GM21717 (cell line): ENCODE measurements at regions not wholly inside any gene's neighbourhood (a gene's known extent, or its start where the extent isn't known, plus 50 kb on each side); places are given as distances from the start of the nearest gene placed in this dataset.
A peak's percentile ranks its signal among the peaks of the same experiment; 100 is the strongest.
"Not testable (repeated sequence)": the region's sequence is repeated elsewhere in the genome, so short reads cannot be mapped to it uniquely, and the experiment has no call there.

Experiments used
- ATAC-seq: cut with Tn5 transposase; IDR thresholded peaks from one replicate; pipeline ENCODE4 v1.9.1; 2021; ENCODE audit warnings: mild to moderate bottlenecking, moderate library complexity; ENCODE audit not compliant: unreplicated experiment

DNA sequence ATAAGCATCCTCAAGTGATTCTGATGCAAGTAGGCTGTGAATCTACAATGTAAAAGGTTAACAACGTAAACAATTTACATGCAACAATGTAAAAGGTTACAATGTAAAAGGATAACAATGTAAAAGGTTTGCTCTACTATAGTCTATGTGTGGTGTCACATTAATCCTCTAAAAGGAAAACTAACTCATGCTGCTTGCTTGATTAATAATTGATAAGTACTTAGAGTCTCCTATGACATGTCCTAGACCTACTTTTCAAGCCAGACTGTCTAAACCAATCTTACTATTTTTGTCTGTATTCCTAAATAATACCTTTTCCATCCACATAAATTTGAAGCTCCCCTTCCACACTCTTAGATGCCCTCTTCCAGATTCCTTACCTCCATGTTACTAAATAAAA, 606.8 kb downstream of the LTN1 start:
- ATAC-seq: no peak

DNA sequence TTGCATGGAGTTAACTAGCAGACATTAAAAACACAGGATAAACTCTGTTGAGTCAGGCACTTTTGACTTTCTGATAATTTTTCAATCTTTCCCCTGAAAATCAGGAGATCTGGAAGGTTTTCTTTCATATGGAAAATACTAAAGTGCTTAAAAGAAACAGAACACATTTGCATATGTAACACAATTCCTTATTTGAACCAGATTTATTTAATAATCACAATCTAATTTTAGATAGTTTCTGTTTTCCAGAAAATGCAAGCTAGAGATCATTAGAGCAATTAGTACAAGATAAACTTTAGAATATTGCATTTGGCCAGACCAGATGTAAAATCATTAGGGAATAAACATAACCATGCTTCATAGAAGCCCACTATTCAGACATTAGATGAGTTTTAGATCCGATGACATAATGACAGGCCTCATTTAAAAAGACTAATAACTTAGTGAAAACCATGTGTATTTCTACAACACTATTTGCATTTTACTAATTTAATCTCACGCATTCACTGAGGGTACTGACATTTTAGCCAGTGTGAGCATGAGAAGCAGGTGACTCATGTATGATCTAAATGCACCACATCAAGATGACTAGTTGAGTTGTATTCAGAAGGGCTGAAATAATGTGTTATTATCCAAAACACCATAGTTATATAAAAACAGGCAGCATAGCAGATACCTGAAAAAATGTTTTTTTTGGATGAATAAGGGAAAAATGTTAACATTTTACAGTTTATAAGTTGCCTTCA, 611.5 kb downstream of the LTN1 start:
- not testable (repeated sequence) for ATAC-seq

DNA sequence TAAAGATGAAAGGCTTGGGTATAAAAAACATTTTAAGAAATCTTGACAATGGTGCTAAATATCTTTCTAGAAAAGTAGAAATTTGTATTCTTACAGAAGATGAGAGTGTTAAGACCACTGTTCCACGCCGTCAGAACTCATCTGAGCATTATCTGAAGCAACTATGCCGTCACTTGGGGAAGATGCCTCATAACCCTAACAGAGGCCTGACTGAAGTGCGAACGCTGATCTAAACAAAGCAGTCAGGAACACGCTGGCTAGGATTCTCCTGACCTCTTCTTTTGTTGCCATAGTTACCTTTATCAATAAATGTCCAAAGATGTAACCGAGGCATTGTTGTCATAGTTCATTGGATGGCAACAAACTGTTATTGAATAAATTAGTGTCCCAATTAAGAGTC, 612.4 kb downstream of the LTN1 start:
- ATAC-seq: no peak

DNA sequence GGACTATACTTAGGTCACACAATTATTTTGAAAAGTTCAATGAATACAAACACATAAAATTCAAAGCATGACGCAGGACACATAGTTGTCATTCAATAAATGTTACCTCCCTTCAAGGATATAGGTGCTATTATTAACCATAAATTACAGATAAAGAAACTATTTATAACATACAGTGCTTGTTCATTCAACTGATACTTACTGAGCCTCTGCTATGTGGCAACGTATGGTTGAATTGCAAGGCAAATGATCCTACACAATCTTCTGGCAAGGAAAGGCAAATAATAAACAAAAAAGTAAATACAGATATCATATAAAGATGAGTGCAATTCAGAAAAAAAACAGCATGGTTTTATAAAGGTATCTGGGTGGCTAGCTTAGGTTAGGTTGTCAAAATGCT, 614.7 kb downstream of the LTN1 start:
- no peak for ATAC-seq

DNA sequence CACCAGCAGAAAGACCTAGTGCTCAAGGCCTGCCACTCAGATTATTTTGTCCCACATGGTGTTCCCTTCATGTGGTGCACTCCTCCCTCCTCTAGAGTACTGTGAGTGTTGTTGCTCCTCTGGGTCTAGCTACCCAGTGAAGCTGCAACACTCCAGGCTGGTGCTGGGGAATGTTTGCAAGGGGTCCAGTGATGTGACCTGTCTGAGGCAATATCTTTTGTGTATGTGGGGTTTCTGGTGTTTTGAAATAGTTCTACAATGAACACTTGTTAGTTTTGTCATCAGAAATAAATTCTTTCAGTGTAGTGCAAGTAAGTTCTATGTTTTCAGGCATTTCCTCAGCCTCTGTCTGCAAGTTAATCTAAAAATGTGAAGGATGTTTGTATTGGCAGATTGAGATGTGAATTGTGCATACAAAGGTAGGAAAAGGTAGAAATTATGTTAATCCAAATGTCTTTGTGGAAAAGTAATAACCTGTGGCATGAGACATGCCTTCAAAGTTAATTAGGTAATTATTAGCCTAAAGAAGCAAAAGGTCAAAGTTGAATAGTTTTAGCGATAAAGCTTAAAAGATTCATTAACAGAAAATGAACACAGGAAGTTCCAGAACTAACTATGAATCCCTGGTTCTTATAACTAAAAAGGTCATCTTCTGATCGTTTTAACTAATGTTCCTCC, 616.8 kb downstream of the LTN1 start:
- no peak for ATAC-seq

DNA sequence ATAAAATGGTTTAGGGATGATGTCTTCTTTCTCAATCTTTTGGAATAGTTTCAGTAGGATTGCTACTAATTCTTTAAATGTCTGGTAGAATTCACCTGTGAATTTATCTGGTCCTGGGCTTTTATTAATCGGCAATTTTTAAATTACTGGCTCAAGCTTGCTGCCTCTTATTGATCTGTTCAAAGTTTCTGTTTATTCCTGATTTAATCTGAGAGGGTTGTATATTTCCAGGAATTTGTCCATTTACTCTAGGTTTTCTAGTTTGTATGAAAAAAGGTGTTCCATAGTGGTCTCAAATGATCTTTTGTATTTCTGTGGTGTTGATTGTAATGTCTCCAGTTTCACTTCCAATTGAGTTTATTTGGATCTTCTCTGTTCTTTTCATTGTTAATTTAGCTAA, 617.8 kb downstream of the LTN1 start:
- no peak for ATAC-seq

DNA sequence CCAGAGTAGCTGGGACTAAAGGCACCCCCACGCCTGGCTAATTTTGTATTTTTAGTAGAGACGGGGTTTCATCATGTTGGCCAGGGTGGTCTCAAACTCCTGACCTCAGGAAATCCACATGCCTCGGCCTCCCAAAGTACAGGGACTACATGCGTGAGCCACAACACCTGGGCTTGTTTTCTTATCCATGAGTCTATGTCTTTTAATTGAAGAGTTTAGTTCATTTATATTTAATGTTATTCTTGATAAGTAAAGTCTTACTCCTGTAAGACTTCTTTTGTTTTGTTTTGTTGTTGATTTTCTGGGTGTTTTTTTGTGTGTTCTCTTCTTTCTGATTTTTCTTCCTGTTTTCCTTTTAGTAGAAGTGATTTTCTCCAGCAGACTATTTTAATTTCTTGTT, 621.0 kb downstream of the LTN1 start:
- no peak for ATAC-seq

DNA sequence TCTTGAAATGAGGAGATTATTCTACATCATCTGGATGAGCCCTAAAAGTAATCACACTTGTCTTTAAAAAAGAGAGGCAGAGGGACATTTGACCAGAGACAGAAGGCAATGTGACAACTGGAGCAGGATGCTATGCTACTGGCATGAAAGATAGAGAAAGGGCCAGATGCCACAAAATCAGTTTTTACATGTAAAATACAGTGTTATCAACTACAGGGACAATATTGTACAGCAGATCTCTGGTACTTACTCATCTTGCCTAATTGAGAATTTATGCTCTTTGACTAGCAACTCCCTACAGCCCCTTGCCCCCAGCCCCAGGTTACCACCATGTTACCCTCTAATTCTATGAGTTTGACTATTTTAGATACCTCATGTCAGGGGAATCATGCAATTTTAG, 633.4 kb downstream of the LTN1 start:
- ATAC-seq: no peak

DNA sequence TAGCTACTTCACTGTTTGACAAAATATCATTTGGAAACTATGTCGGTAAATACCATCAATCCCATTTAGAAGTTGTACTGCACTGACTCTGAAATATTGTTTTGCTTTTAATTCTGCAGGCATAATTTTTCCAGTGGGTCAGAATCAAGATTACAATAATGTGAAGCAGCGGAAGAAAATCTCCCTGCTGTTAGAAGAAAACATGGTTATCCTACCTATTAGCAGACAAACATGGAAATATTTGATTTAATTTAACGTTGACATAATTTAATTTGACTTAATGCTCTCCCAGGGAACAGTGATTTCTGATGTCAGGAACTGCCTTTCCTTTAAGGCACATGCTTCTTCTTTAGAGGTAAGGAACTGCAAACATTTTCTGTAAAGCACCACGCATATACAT, 634.0 kb downstream of the LTN1 start:
- no peak for ATAC-seq

DNA sequence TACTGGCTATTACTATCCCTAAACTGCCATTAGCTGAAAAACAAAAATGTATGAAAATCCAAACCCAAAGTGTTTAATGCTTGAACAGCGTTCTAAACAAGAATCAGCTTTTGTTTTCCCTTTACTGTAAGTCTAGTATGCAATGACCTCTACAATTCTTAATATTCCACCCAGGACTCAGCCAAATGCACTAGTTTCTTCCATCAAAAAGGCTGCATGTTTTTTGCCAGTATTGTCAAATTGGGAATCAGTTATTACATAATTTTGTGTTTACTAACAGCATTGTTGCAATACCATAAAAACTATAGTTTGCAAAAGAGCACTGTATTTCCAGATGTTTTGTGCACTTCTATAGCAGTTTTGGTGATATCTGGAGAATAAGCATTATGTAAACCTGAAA, 634.5 kb downstream of the LTN1 start:
- ATAC-seq: no peak

DNA sequence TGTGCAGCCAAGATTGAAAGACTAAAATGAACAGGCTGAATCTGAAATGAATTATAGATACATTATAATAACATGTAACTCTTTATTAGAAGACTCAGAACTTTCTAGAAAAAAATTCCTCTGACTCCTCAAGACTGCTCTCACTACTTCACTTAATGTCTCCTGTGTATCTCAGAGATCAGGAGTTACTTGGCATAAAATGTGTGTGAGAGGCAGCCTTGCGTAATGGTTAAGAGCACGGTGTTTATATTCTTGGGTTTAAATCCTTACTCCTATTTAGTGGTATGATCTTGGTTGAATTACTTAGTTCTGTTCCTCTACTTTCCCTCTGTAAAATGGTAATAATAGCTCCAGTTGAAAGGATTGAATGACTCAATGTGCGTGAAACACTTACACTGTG, 634.9 kb downstream of the LTN1 start:
- ATAC-seq: no peak

DNA sequence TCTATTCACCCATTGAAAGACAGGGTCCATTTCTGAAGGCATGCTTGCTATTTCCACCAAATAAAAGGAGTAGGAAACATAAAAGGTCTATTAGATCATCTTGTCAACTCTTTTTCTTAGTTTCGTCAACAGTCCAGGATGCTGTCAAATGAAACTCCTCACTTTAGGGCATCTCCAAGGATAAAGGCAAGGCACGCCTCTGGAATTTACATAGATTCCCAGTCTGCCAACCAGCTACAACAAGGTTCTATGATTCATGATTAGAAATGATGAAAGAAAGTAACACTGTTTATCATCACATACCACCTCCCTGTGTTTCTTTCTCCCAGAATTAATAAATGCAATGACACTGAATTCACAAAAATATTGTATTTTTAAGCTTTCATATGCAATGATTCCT, 636.3 kb downstream of the LTN1 start:
- no peak for ATAC-seq

DNA sequence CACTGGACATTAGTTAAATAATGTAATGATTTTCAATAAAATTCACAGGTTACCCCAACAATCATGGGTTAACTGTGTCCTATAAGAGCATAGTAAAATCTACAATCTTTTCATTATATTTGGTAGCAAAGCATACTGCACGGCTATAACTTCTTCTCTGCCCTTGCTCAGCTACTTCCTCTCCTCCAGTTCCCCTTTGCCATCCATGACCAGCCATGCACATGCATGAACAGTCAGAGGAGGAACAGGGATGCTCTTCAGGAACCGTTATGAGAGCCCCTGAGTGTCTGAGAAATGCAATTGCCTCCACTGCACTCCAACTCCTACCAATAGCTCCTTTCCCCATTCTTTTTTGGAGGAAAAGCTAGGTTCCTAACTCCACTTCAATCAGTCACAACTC, 646.7 kb downstream of the LTN1 start:
- ATAC-seq: no peak

DNA sequence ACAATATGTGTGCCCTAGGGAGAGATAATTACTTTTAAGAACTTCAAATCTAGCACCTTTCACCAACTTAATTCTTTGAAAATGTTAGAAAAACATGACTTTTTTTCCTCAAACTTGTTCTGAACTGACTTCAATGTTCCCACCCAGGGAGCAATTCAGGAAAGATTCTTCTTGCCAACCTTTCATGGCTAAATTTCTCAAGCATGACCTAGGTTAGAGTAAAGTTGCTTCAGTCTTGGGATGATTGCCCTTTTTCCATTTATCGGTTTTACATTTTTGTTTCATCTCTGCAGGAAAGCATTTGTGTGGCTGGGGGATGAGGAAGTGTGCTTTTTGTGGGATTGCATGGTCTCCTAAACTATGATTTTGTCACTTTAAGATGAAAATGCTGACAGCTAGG, 647.7 kb downstream of the LTN1 start:
- ATAC-seq: no peak

DNA sequence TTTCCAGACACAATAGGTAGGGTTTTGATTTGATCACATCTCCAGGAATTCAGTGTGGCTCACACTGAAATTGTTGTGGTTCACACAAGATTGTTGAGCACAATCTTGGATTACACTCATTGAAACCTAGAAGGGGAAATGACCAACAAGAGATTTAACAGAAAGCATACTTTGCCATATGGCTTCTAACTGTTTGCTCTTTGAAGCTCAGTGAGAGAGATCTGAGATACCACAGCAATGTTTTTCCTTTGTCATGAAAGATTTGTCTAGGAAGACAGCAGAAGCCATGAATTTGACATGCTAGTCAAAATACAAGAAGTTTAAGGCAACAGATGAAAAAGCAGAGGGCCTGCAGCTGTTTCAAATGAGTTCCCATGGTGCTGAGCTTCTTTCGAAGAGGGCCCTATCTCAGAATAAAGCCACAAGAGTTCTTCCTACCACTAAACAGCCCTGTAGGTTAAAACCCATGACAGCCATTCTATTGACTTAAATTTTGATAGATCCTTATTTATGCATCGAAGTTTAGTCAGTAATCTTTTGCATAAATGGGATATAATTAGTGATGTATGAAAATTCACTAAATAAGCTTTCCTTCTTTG, 650.4 kb downstream of the LTN1 start:
- ATAC-seq: no peak

DNA sequence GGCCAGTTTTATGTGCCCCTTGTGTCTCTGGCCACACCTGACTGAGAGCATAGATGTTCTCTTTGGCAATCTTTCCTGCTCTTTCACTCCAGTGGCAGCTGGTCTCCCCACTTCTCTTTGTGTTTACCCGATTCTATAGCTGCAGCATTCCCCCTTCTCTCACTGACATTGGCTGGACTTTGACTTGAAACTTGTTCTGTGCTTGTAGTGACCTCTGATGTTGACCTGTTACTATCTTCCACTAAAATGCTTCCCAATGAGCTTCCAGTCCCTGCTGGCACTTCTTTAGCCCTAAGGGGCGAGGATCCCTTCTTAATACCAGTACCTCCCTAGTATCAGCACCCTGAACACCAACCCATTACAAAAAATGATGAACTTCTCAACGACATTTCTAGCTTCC, 653.3 kb downstream of the LTN1 start:
- ATAC-seq: no peak

DNA sequence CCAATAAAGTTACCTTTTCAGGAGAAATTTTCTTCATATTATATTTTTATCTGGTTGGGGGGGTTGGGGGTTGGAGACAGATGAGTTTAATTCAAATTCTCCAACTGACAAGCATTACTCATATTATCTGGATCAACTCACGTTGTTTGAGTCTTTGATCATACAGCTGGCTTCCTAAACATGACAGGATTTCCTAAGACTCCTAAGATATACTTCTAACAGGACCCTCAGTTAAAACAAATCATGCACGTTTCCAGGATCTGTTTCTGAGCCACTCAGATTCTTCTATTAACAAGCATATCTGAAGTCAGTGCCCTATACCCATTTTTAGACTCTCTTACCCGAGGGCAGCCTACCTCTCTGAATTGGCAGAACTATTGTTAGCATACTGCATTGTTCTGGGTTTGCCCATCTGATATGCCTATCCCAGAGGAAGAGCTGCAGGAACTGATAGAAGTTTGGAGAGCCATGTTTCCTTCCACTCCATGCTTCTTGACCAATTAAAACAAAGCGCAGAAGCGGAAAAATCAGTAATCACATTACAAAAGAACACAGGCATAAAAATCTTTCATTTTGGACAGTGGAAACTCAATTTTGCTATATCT, 653.9 kb downstream of the LTN1 start:
- ATAC-seq: no peak

DNA sequence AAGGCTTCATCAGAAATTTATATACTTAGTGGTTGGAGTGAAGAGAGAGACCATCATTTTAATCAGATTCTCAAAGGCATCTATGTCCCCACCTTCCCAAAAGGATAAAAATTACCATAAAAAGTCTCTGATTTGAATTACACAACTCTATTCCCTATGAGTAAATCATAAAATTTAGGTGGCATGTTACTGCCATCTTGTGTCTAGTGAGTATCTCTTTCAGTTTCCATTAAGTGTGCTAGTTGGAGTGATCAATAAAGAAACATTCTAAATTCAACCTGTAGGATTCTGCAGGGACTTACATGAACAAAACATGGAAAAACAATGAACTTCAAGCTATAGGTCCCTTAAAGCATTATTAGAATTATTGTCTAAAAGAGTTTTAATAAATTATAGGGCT, 655.4 kb downstream of the LTN1 start:
- no peak for ATAC-seq

DNA sequence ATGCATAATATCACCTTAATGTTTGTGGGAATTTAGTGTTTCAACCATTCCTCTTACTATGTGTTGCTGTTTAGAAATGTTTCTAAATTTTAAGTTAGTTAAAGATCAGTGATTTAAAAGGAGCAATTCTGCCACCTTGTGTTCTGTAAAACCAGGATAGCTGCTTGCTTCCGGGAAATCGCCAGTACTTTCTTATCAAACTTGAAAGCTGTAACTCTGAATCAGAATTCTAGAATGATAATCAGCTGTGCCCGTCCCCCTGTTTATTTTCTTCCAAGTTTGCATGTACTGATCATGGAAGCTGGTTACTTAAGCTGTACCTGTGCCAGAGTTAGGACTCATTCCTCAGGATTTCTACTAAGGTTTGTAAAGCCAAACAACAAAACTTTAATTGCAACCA, 656.4 kb downstream of the LTN1 start:
- ATAC-seq: no peak

DNA sequence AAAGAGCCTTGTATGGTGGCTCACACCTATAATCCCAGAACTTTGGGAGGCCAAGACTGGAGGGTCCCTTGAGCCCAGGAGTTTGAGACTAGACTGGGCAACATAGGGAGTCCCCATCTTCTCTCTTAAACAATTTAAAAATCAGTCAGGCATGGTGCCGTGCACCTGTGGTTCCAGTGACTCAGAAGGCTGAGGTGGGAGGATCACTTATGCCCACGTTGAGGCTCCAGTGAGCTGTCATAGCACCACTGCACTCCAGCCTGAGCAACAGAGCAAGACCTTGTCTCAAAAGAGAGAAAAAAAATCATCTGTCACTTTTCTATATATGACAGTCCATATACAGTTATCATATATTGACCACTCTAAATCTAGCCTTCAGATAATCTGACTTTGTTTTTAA, 658.3 kb downstream of the LTN1 start:
- peak; percentile 61 for ATAC-seq

DNA sequence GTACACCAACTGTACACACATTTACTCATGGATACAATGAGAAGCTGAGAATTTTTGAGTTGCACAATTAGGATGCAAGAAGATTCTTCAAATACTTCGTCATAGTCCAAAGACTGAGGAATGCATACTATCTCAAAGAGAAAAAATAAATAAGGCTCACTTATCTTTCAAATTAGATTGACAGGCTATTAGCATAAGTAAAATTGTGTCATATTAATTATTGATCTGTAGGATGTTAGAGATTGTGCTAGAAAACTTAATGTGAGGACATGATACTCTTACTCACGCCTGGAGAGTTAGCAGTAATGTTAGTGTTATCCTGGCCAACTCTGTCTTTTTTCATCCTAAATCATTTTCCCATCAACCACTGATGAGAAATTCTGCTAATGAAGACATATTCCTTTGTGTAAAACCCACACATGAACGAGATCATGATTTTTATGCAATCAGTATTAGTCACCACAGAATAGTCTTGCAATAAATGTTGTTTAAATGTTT, 659.0 kb downstream of the LTN1 start:
- ATAC-seq: no peak

DNA sequence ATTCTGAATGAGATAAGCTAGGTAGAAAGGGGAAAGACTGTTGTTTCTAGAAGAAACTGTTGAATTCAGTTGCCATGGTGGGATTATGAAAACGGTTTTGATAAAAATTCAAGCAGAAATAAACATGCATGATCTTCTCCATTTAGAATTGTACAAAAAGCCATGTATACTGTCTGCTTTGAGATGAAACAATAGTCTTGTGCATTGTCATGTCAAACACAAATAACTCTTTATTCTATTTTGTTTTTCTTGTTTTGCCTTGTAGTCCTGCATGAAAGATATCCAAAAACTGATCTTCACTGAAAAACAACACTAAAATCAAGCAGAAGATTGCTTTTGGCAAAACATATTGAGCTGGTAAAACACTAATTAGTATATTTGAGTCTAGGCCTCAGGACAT, 659.9 kb downstream of the LTN1 start:
- ATAC-seq: no peak
